Neural progenitor cell (in vitro differentiated cells): ENCODE measurements at regions not wholly inside any gene's neighbourhood (a gene's known extent, or its start where the extent isn't known, plus 50 kb on each side); places are given as distances from the start of the nearest gene placed in this dataset.

Experiments used
- EZH2 ChIP-seq: fragments of 200-600 bp; sonication (generic); IDR thresholded peaks from 2 replicates; pipeline ENCODE4 v1.6.1; 2017; ENCODE audit warnings: antibody characterized with exemption, mild to moderate bottlenecking, moderate library complexity
- EZH2phosphoT487 ChIP-seq: fragments of 200-600 bp; sonication (generic); IDR thresholded peaks from 2 replicates; pipeline ENCODE4 v1.6.1; 2017; ENCODE audit warnings: antibody characterized with exemption
- TF ChIP-seq, protein P1 (sequence below): fragments of 200-600 bp; sonication (generic); IDR thresholded peaks from 2 replicates; pipeline ENCODE4 v1.5.1; 2017; ENCODE audit warnings: antibody characterized with exemption, mild to moderate bottlenecking

DNA sequence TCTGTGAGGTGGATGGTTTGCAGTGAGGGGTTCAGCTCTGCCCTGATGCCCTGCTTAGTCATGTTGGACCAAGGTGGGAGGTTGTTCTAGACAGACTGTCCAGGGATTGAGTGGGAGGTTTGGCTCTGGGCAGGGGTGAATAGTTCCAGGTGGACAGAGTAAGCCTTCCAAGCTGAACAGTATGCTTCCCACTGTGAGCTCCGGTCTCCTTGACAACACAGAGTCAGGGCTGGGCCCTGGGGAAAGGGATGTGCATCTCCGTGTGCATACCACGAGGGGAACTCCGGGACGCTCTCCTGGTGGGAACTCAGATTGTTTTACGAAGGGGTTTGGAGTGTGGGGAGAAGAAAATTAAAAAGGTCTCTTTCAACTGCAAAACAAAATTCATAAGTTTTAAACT lies 174.7 kb downstream of the DHX35 start:
- TF ChIP-seq, protein P1, sequence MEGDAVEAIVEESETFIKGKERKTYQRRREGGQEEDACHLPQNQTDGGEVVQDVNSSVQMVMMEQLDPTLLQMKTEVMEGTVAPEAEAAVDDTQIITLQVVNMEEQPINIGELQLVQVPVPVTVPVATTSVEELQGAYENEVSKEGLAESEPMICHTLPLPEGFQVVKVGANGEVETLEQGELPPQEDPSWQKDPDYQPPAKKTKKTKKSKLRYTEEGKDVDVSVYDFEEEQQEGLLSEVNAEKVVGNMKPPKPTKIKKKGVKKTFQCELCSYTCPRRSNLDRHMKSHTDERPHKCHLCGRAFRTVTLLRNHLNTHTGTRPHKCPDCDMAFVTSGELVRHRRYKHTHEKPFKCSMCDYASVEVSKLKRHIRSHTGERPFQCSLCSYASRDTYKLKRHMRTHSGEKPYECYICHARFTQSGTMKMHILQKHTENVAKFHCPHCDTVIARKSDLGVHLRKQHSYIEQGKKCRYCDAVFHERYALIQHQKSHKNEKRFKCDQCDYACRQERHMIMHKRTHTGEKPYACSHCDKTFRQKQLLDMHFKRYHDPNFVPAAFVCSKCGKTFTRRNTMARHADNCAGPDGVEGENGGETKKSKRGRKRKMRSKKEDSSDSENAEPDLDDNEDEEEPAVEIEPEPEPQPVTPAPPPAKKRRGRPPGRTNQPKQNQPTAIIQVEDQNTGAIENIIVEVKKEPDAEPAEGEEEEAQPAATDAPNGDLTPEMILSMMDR = no peak
- TF ChIP-seq EZH2phosphoT487 (no peak), EZH2 (no peak)
